HG02571 (cell line): ENCODE measurements at regions not wholly inside any gene's neighbourhood (a gene's known extent, or its start where the extent isn't known, plus 50 kb on each side); places are given as distances from the start of the nearest gene placed in this dataset.
"Not testable (repeated sequence)": the region's sequence is repeated elsewhere in the genome, so short reads cannot be mapped to it uniquely, and the experiment has no call there.

ENCODE experiments used
- ATAC-seq: cut with Tn5 transposase; IDR thresholded peaks from one replicate; pipeline ENCODE4 v1.9.1; 2021; ENCODE audit warnings: mild to moderate bottlenecking, moderate library complexity; ENCODE audit not compliant: unreplicated experiment

GRCh38 chr5:21341948-21342261 lies 1353.9 kb upstream of the CDH18 start:
- not testable (repeated sequence) for ATAC-seq

- not testable (repeated sequence) for ATAC-seq
Measured at GRCh38 chr5:21341203-21341947, 1353.4 kb upstream of the CDH18 start.

- not testable (repeated sequence) for ATAC-seq
Measured at GRCh38 chr5:21340233-21340632, 1352.2 kb upstream of the CDH18 start.

- ATAC-seq = not testable (repeated sequence)
Measured at GRCh38 chr5:21336478-21336877, 1348.5 kb upstream of the CDH18 start.

GRCh38 chr5:21315376-21315775 lies 1327.4 kb upstream of the CDH18 start:
- ATAC-seq = not testable (repeated sequence)

- ATAC-seq = not testable (repeated sequence)
Measured at GRCh38 chr5:21301205-21301604, 1313.2 kb upstream of the CDH18 start.

GRCh38 chr5:21274361-21274760 lies 1286.4 kb upstream of the CDH18 start:
- ATAC-seq = not testable (repeated sequence)

GRCh38 chr5:21263361-21263760 lies 1275.4 kb upstream of the CDH18 start:
- ATAC-seq = no peak

GRCh38 chr5:21254161-21254560 lies 1266.2 kb upstream of the CDH18 start:
- no peak for ATAC-seq

GRCh38 chr5:21244982-21245381 lies 1257.0 kb upstream of the CDH18 start:
- ATAC-seq = no peak

GRCh38 chr5:21238786-21239185 lies 1250.8 kb upstream of the CDH18 start:
- no peak for ATAC-seq

- no peak for ATAC-seq
Measured at GRCh38 chr5:21237461-21237860, 1249.5 kb upstream of the CDH18 start.

GRCh38 chr5:21236971-21237427 lies 1249.0 kb upstream of the CDH18 start:
- ATAC-seq = no peak

GRCh38 chr5:21236104-21236503 lies 1248.1 kb upstream of the CDH18 start:
- no peak for ATAC-seq

- no peak for ATAC-seq
Measured at GRCh38 chr5:21225223-21226064, 1237.4 kb upstream of the CDH18 start.

- ATAC-seq = no peak
Measured at GRCh38 chr5:21221616-21222015, 1233.6 kb upstream of the CDH18 start.

- no peak for ATAC-seq
Measured at GRCh38 chr5:21219966-21220365, 1232.0 kb upstream of the CDH18 start.

GRCh38 chr5:21219251-21219650 lies 1231.3 kb upstream of the CDH18 start:
- ATAC-seq = no peak

- ATAC-seq = no peak
Measured at GRCh38 chr5:21212026-21212425, 1224.0 kb upstream of the CDH18 start.

GRCh38 chr5:21209409-21209808 lies 1221.4 kb upstream of the CDH18 start:
- no peak for ATAC-seq

- no peak for ATAC-seq
Measured at GRCh38 chr5:21199087-21199486, 1211.1 kb upstream of the CDH18 start.

GRCh38 chr5:21195145-21195544 lies 1207.1 kb upstream of the CDH18 start:
- no peak for ATAC-seq
